ENCODE measurements at regions not wholly inside any gene's neighbourhood (a gene's known extent, or its start where the extent isn't known, plus 50 kb on each side); places are given as distances from the start of the nearest gene placed in this dataset.

DNA sequence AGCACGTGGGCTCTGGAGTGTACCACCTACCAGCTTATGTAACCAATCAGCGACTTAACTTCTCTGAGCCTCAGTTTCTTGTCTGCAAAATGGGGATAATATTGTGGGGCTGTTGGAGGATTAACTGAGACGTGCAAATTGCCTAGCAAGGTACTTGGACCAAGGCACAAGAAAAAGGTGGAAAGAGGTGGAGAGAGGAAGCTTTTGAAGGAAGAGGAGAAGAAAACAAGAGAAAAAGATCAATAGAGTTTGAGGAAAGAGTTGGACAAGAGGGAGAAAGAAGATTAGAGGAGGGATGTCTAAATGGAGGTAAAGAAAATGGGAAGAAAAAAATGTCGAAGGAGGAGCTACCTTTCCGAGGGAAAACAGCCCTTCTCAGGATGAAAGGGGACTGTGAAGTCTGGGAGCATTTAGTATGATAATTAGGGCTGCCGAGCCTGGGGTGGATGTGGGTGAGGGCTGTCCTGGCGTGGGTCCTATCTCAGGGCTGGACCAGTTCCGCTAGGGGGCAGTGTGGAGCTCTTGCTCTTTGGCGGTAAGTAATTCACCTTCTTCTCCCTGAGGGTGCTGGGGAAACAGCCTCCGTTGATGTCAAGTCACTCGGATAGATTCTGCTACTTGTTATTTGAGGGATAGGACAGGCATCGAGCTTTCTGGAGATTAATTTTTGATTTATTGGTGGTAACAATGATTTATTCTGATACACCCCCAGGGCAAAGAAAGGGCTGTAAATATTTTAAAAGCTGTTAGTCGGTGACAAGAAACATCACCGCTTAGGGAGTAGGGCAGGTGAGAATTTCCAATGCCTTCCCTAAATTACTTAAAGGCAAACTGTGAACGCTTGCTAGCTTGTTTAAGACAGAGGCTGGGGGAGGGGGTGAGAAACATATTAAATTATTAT lies 79.0 kb upstream of the NFASC start:
- Mint-ChIP-seq H3K4me3 (no peak overlapping the region), H3K27ac (no peak overlapping the region; a peak in 1 of 7 replicates), H3K9me3 (no peaks in the 10 kb centered on the region; a peak in 1 of 5 replicates), H3K4me1 (peaks cover 8 to 18% of the 10 kb centered on the region in 2 experiments), H3K36me3 (ENCODE audit: insufficient read depth in 1 of 3, low read depth in 3 of 3) (no peaks in the 10 kb centered on the region), H3K27me3 (ENCODE audit: low read depth) (peaks cover 12% of the 10 kb centered on the region)
- Histone ChIP-seq H3K27ac (ENCODE audit: insufficient read length, low read depth, low read length) (no peak overlapping the region), H2BK12ac (ENCODE audit: insufficient read length, low read depth, low read length) (no peak overlapping the region), H2BK5ac (ENCODE audit: insufficient read length, low read length) (no peak overlapping the region), H3K56ac (ENCODE audit: insufficient read length, low read depth, low read length) (no peak overlapping the region), H3K18ac (ENCODE audit: insufficient read length, low read depth, low read length) (no peak overlapping the region), H3K9me3 (ENCODE audit: control insufficient read depth, low read depth, low read length) (no peaks in the 10 kb centered on the region), H2AK5ac (ENCODE audit: insufficient read length, low read length) (no peak overlapping the region), H3K14ac (ENCODE audit: insufficient read depth, low read length) (no peak overlapping the region), H3K9ac (ENCODE audit: extremely low read depth, insufficient read length, low read length) (no peak overlapping the region), H3K4me2 (ENCODE audit: insufficient read depth, insufficient read length, low read length) (no peak overlapping the region), H3K27me3 (ENCODE audit: insufficient read depth, low read length) (no peaks in the 10 kb centered on the region), H4K20me1 (ENCODE audit: control insufficient read depth, insufficient read depth, insufficient read length) (no peaks in the 10 kb centered on the region), H3T11ph (ENCODE audit: low read length) (no peak overlapping the region), H3K79me2 (ENCODE audit: insufficient read depth, low read length) (no peaks in the 10 kb centered on the region), H4K91ac (ENCODE audit: insufficient read length, low read depth, low read length) (no peak overlapping the region), H4K5ac (ENCODE audit: insufficient read length, low read depth, low read length) (no peak overlapping the region), H3K79me1 (ENCODE audit: insufficient read depth, low read depth, low read length, poor library complexity, severe bottlenecking) (no peaks in the 10 kb centered on the region), H3K4me1 (ENCODE audit: insufficient read depth, low read length) (no peaks in the 10 kb centered on the region), H2AFZ (ENCODE audit: low read length) (no peak overlapping the region), H3K4ac (ENCODE audit: low read depth, low read length) (no peak overlapping the region), H3K23ac (ENCODE audit: insufficient read length, low read depth, low read length) (no peak overlapping the region), H2BK120ac (ENCODE audit: low read depth, low read length, poor library complexity, severe bottlenecking) (no peak overlapping the region), H3K23me2 (ENCODE audit: insufficient read length, low read depth, low read length, poor library complexity, severe bottlenecking) (no peaks in the 10 kb centered on the region), H2BK20ac (ENCODE audit: low read depth, low read length, poor library complexity, severe bottlenecking) (no peak overlapping the region), H2BK15ac (ENCODE audit: low read depth, low read length) (no peak overlapping the region), H4K8ac (replicated peaks; ENCODE audit: insufficient read length, low read depth, low read length) (no peak overlapping the region)
- TF ChIP-seq, protein P1, sequence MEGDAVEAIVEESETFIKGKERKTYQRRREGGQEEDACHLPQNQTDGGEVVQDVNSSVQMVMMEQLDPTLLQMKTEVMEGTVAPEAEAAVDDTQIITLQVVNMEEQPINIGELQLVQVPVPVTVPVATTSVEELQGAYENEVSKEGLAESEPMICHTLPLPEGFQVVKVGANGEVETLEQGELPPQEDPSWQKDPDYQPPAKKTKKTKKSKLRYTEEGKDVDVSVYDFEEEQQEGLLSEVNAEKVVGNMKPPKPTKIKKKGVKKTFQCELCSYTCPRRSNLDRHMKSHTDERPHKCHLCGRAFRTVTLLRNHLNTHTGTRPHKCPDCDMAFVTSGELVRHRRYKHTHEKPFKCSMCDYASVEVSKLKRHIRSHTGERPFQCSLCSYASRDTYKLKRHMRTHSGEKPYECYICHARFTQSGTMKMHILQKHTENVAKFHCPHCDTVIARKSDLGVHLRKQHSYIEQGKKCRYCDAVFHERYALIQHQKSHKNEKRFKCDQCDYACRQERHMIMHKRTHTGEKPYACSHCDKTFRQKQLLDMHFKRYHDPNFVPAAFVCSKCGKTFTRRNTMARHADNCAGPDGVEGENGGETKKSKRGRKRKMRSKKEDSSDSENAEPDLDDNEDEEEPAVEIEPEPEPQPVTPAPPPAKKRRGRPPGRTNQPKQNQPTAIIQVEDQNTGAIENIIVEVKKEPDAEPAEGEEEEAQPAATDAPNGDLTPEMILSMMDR (conservative IDR thresholded peaks at IDR 0.05): peak; percentile 95
- peak; percentile 92 for DNase-seq
- WGBS (ENCODE audit: extremely low coverage, insufficient read length, low lambda C conversion rate): no CpG with 5 or more reads among the region's 15 CpGs
